ENCODE measurements at regions not wholly inside any gene's neighbourhood (a gene's known extent, or its start where the extent isn't known, plus 50 kb on each side); places are given as distances from the start of the nearest gene placed in this dataset.

DNA sequence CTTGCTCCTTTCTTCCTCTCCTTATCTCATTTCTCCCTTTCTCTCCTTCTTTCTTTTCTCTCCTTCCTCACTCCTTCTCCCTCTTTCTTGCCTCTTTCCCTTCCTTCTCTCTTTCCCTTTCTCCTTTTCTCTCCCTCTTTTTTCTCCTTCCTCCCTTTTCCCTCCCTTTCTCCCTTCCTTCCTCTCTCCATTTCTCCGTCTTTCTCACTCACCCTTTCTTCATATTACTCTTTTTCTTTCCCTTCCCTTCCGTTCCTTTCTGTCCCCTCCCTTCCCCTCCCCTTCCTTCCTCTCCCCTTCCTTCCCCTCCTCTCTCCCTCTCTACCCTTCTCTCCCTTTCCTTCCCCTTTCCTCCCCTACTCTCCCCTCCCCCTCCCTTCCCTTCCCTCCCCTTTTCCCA, 240.8 kb downstream of the HS3ST3B1 start:
- FAIRE-seq (no peak), DNase-seq (ENCODE audit: low read depth in 1 of 2, low spot score in 2 of 2) (no peak)
- H2AK5ac ChIP-seq (ENCODE audit: low read depth, low read length), result no peak overlapping the region
- no peaks in the 10 kb centered on the region for H4K20me1 ChIP-seq (replicated peaks in 1 of 2; ENCODE audit: control insufficient read depth in 1 of 2, insufficient read depth in 2 of 2, low read length in 2 of 2)
- H3K27me3 ChIP-seq (replicated peaks in 1 of 4; ENCODE audit: control insufficient read depth in 3 of 4, extremely low read depth in 1 of 4, insufficient read depth in 3 of 4, low read length in 3 of 4), result no peaks in the 10 kb centered on the region
- H4K5ac ChIP-seq (ENCODE audit: insufficient read length, low read depth, low read length), result no peak overlapping the region
- H3K14ac ChIP-seq (ENCODE audit: insufficient read length), result no peak overlapping the region
- H3K23me2 ChIP-seq (ENCODE audit: low read depth, low read length), result no peaks in the 10 kb centered on the region
- H3K4me1 ChIP-seq (replicated peaks in 1 of 4; ENCODE audit: control insufficient read depth in 3 of 4, insufficient read depth in 4 of 4, low read length in 3 of 4), result peaks cover 0 to 10% (median 0%) of the 10 kb centered on the region in 4 experiments; a peak in 2 of 7 replicates
- no peak overlapping the region for H3K27ac ChIP-seq (ENCODE audit: low read depth, low read length)
- 96% methylated on average over 2 of the region's 2 CpGs; no CpG with 5 or more reads in 1 of the 2 experiments for WGBS, 2 experiments (ENCODE audit: extremely low coverage in 1 of 2, insufficient coverage in 1 of 2, insufficient read length in 1 of 2, insufficient replicate concordance in 2 of 2, low coverage in 1 of 2, low lambda C conversion rate in 2 of 2, missing lambda C conversion rate in 1 of 2)
- H2AFZ ChIP-seq (ENCODE audit: low read length), result no peak overlapping the region
- CTCF ChIA-PET (ENCODE audit: partially characterized antibody), result no interaction called here
- H2BK15ac ChIP-seq (ENCODE audit: low read length), result no peak overlapping the region
- H3K79me1 ChIP-seq (ENCODE audit: low read depth, low read length), result no peaks in the 10 kb centered on the region
- no peak for TF ChIP-seq TBP (IDR thresholded peaks at IDR 0.05; ENCODE audit: low read depth, low read length)
- no peaks in the 10 kb centered on the region for H3K36me3 ChIP-seq (ENCODE audit: control insufficient read depth in 2 of 4, insufficient read depth in 4 of 4, low read length in 3 of 4)
- no peak overlapping the region for H3K18ac ChIP-seq (ENCODE audit: extremely low read depth, low read length)
- no peak overlapping the region for H3K23ac ChIP-seq (ENCODE audit: insufficient read length)
- H3K4me3 ChIP-seq (ENCODE audit: extremely low read depth in 1 of 4, insufficient read depth in 2 of 4, low read depth in 3 of 4, low read length in 4 of 4), result no peak overlapping the region
- no peak overlapping the region for H2BK120ac ChIP-seq (replicated peaks; ENCODE audit: low read depth, low read length)
- H3K4ac ChIP-seq (replicated peaks; ENCODE audit: insufficient read length, low read depth, low read length), result no peak overlapping the region
- H4K91ac ChIP-seq (replicated peaks; ENCODE audit: insufficient read length, low read length), result no peak overlapping the region
- H3K9me3 ChIP-seq (ENCODE audit: insufficient read depth in 2 of 2, low read depth in 1 of 2, low read length in 1 of 2), result no peaks in the 10 kb centered on the region
- no peaks in the 10 kb centered on the region for H3K79me2 ChIP-seq (ENCODE audit: control insufficient read depth in 1 of 2, insufficient read depth in 2 of 2, low read length in 2 of 2)
- POLR2A ChIA-PET (ENCODE audit: partially characterized antibody), result interaction anchor here (0.6 kb wide), 1 partner anchor 399 kb away, joined by 3 read pairs; no protein-coding TSS in a partner anchor
- H3K4me2 ChIP-seq (ENCODE audit: insufficient read depth in 1 of 2, low read depth in 2 of 2, low read length in 2 of 2), result no peak overlapping the region
- H2BK5ac ChIP-seq (ENCODE audit: low read depth, low read length), result no peak overlapping the region
- no peak overlapping the region for H4K8ac ChIP-seq (ENCODE audit: extremely low read depth, insufficient read depth, low read length)
- H3K9ac ChIP-seq (replicated peaks in 1 of 4; ENCODE audit: extremely low read depth in 1 of 4, low read depth in 3 of 4, low read length in 3 of 4), result no peak overlapping the region
- H2BK12ac ChIP-seq (ENCODE audit: low read depth, low read length), result no peak overlapping the region
- H2BK20ac ChIP-seq (ENCODE audit: low read length), result no peak overlapping the region
- no peak overlapping the region for H3K56ac ChIP-seq (replicated peaks; ENCODE audit: insufficient read length, low read depth, low read length)

Measured in H1 (cell line).